Tibial artery (tissue), 4 donors: ENCODE measurements at regions not wholly inside any gene's neighbourhood (a gene's known extent, or its start where the extent isn't known, plus 50 kb on each side); places are given as distances from the start of the nearest gene placed in this dataset.
A peak's percentile ranks its signal among the peaks of the same experiment; 100 is the strongest.

Experiments used
- DNase-seq, 2 donors: peaks; one replicate each; pipeline ENCODE4 v3.0.0-alpha.2; 2019
- H3K27ac ChIP-seq, 2 donors: fragments of 200-600 bp; sonication (generic) in 1 of 2; 1 replicate in 1 of 2; 2 replicates in 1 of 2; pipeline ENCODE4 v1.5.1; 2018 to 2019; ENCODE audit warnings: mild to moderate bottlenecking in 1 of 2
- H3K27me3 ChIP-seq, 2 donors: fragments of 200-600 bp; sonication (generic) in 1 of 2; one replicate each; pipeline versions ENCODE4 v1.5.1 to v1.6.0; 2016 to 2019
- H3K36me3 ChIP-seq, 3 donors: fragments of 200-600 bp; sonication (generic) in 2 of 3; one replicate each; pipeline ENCODE4 v1.5.1; 2016 to 2019; ENCODE audit warnings: mild to moderate bottlenecking in 2 of 3
- H3K4me1 ChIP-seq, 4 donors: fragments of 200-600 bp; sonication (generic) in 2 of 4; 1 replicate in 3 of 4; 2 replicates in 1 of 4; pipeline ENCODE4 v1.5.1; 2016 to 2019
- H3K4me3 ChIP-seq, 2 donors: fragments of 200-600 bp; sonication (generic) in 1 of 2; 1 replicate in 1 of 2; 2 replicates in 1 of 2; pipeline ENCODE4 v1.5.1; 2018 to 2019; ENCODE audit warnings: mild to moderate bottlenecking in 2 of 2
- H3K9me3 ChIP-seq, 3 donors: fragments of 200-600 bp; sonication (generic) in 1 of 3; one replicate each; pipeline ENCODE4 v1.5.1; 2016 to 2019
- CTCF ChIP-seq, 2 experiments: fragments of 200-600 bp in 1 of 2; fragments of 450-650 bp in 1 of 2; IDR thresholded peaks; one replicate each; pipeline ENCODE4 v1.5.1; 2017 to 2019; ENCODE audit warnings: antibody characterized with exemption in 2 of 2, mild to moderate bottlenecking in 1 of 2, moderate library complexity in 1 of 2
- intact Hi-C: fragments of 100-400 bp; cut with DNase I; formaldehyde crosslinking; loops from one replicate; pipeline ENCODE4 v1.15.0; 2023; ENCODE audit warnings: low total_unique reads

DNA sequence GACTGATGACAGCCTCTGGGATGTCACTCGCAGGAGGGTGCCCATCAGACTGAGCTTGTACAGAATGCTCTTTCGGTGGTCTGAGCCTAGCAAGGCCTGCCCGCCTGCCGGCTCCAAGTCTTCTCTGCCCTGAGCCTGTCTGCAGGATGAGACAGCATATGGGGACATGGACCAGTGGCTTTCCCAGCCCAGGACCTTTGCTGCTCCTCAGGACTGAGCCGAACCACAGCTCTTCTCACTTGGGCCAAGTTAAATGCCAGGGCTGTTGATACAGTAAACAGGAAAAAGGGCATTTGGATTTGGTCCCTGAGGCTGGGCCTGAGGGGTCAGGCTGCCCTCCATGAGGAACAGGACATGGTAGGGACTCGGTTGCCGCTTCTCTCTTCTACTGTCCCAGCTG lies 64.3 kb upstream of the EPS8L3 start:
- Histone ChIP-seq H3K27ac (peak overlapping the region; percentile 28 to 81), H3K36me3 (no peaks in the 10 kb centered on the region), H3K27me3 (no peaks in the 10 kb centered on the region), H3K4me3 (no peak overlapping the region), H3K4me1 (peaks cover 0 to 67% (median 50%) of the 10 kb centered on the region in 4 donors), H3K9me3 (no peaks in the 10 kb centered on the region)
- TF ChIP-seq CTCF (IDR thresholded peaks at IDR 0.05), result no peak
- intact Hi-C loops, result no loop called here
- DNase-seq, result no peak

GRCh38 chr1:109827466-109827865 lies 63.7 kb upstream of the EPS8L3 start:
- Histone ChIP-seq H3K27ac (peak overlapping the region; percentile 28 to 81), H3K9me3 (no peaks in the 10 kb centered on the region), H3K36me3 (no peaks in the 10 kb centered on the region), H3K4me3 (no peak overlapping the region), H3K4me1 (peaks cover 0 to 72% (median 54%) of the 10 kb centered on the region in 4 donors), H3K27me3 (no peaks in the 10 kb centered on the region)
- DNase-seq, result no peak
- no peak for TF ChIP-seq CTCF (IDR thresholded peaks at IDR 0.05)
- intact Hi-C loops, result no loop called here

GRCh38 chr1:109826930-109827349 lies 63.2 kb upstream of the EPS8L3 start:
- Histone ChIP-seq H3K4me1 (peaks cover 0 to 78% (median 59%) of the 10 kb centered on the region in 4 donors), H3K4me3 (no peak overlapping the region), H3K27me3 (no peaks in the 10 kb centered on the region), H3K27ac (peak overlapping the region in 1 of 2 donors; percentile 81), H3K9me3 (no peaks in the 10 kb centered on the region), H3K36me3 (no peaks in the 10 kb centered on the region)
- peak in 1 of 2 donors; percentile 44 for DNase-seq
- intact Hi-C loops, result no loop called here
- no peak for TF ChIP-seq CTCF (IDR thresholded peaks at IDR 0.05)

GRCh38 chr1:109826446-109826845 lies 62.7 kb upstream of the EPS8L3 start:
- H3K4me1 ChIP-seq, result peaks cover 0 to 83% (median 64%) of the 10 kb centered on the region in 4 donors
- no peaks in the 10 kb centered on the region for H3K36me3 ChIP-seq
- no peak for TF ChIP-seq CTCF (IDR thresholded peaks at IDR 0.05)
- no peaks in the 10 kb centered on the region for H3K9me3 ChIP-seq
- intact Hi-C loops, result no loop called here
- no peak for DNase-seq
- no peak overlapping the region for H3K4me3 ChIP-seq
- peak overlapping the region in 1 of 2 donors; percentile 81 for H3K27ac ChIP-seq
- H3K27me3 ChIP-seq, result no peaks in the 10 kb centered on the region

- Histone ChIP-seq H3K27ac (peak overlapping the region; percentile 81 to 89), H3K9me3 (no peaks in the 10 kb centered on the region), H3K4me3 (no peak overlapping the region), H3K27me3 (no peaks in the 10 kb centered on the region), H3K36me3 (no peaks in the 10 kb centered on the region), H3K4me1 (peaks cover 0 to 94% (median 72%) of the 10 kb centered on the region in 4 donors)
- intact Hi-C loops, result no loop called here
- no peak for DNase-seq
- no peak for TF ChIP-seq CTCF (IDR thresholded peaks at IDR 0.05)
Measured at GRCh38 chr1:109824349-109825115, 60.8 kb upstream of the EPS8L3 start.
